ENCODE measurements at regions not wholly inside any gene's neighbourhood (a gene's known extent, or its start where the extent isn't known, plus 50 kb on each side); places are given as distances from the start of the nearest gene placed in this dataset.

DNA sequence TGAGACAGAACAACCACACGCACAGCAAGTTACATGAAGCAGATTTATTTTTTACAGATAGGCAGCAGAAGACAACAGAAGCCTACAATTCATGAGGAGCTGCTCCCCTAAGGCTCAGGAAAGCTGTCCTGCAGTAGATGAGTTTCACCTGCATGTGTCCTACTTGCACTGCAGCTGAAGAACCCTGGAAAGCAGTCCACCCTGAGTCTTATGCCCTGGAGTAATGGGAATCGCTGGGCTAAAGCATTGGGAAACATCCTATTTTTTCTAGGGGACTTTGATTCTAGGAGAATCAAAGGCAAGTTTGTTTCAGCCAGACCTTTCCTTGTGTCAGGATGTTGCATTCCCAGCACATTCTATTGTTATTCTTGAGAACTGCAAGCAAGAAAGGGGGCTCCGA, 304.8 kb downstream of the LRATD1 start:
- TF ChIP-seq EZH2 (IDR thresholded peaks at IDR 0.05; ENCODE audit: borderline replicate concordance, low read length) = no peak
- TF ChIP-seq, protein P1, sequence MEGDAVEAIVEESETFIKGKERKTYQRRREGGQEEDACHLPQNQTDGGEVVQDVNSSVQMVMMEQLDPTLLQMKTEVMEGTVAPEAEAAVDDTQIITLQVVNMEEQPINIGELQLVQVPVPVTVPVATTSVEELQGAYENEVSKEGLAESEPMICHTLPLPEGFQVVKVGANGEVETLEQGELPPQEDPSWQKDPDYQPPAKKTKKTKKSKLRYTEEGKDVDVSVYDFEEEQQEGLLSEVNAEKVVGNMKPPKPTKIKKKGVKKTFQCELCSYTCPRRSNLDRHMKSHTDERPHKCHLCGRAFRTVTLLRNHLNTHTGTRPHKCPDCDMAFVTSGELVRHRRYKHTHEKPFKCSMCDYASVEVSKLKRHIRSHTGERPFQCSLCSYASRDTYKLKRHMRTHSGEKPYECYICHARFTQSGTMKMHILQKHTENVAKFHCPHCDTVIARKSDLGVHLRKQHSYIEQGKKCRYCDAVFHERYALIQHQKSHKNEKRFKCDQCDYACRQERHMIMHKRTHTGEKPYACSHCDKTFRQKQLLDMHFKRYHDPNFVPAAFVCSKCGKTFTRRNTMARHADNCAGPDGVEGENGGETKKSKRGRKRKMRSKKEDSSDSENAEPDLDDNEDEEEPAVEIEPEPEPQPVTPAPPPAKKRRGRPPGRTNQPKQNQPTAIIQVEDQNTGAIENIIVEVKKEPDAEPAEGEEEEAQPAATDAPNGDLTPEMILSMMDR (IDR thresholded peaks at IDR 0.05; ENCODE audit: low read length) = no peak

Measured in OCI-LY1 (cell line).